NAMALWA (cell line): ENCODE measurements at regions not wholly inside any gene's neighbourhood (a gene's known extent, or its start where the extent isn't known, plus 50 kb on each side); places are given as distances from the start of the nearest gene placed in this dataset.
"Not testable (repeated sequence)": the region's sequence is repeated elsewhere in the genome, so short reads cannot be mapped to it uniquely, and the experiment has no call there.

Experiments
- DNase-seq: peaks from one replicate; pipeline ENCODE4 v3.0.0-alpha.2; 2015; ENCODE audit warnings: low spot score

DNA sequence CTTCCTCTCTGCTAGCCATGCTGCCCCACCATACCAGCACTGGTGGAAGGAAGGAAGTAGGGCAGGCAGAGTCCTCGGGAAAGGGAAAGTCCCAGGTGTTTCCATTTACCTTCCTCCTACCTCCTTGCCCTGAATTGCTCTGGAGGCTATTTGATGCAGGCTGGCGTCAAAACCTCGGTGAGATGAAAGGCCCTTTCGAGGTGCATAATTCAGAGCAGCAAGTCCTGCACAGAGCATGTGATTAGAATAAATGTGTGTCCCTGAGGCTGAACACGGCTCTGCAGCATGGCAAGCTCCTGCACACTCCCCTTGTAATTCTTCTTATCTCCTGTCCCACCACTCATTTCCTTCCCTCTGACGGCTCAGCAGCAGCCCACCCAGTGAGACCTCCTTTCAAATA lies 98.7 kb upstream of the LRFN2 start:
- DNase-seq: no peak

DNA sequence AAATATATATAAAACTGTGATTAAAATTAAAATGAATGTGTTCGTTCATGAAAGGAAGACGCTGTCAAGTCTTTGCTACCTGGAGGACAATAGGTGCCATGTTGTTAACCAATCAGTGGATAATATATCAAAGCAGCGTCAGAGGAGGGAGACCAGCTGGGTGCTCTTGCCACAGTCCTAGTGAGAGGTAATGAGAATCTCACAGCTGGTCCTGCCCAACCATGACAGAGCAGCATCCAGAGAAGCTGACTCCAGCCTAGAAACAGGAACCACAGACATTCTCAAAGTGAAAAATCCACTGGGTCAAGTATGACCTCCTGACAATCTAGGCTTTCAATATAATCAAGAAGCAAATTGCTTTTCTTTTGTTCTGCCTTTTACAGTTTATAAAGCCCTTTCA lies 94.5 kb upstream of the LRFN2 start:
- peak; percentile 28 for DNase-seq

DNA sequence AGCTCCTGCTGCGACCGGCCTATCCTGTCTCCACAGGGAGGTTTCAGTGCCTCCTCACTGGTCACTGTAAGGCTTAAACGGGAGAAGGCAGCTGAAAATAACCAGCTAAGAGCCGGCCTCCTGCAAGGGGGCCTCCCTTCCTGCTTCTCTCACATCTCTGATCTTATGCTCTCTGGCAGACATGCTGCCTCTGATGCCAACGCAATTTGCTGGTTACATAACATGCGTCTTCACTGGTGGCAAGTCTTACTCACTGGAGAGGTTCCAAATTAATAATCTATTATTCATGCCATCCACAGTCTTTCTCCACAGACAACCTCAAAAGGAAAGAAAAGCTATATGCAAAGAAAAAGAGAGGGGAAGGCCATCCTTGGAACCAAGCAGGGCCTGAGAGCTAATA lies 91.8 kb upstream of the LRFN2 start:
- DNase-seq: no peak

DNA sequence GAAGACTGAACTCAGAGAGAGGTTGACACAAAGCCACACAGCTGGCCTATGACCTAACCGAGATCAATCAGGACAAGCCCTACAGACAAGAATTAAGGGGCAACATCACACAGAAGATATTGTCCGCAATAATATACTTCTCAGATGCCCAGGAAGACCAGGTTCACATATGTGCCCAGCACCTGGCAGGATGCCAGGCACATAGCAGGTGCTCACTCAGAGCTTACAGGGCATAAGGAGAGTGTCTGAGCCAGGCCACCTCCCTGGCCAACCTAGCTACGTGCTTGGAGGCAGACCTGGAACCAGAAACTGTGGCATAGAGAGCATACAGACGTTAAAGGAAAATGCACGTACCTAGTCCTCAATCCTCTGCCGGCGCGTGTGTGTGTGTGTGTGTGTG lies 87.0 kb upstream of the LRFN2 start:
- DNase-seq: peak; percentile 23

DNA sequence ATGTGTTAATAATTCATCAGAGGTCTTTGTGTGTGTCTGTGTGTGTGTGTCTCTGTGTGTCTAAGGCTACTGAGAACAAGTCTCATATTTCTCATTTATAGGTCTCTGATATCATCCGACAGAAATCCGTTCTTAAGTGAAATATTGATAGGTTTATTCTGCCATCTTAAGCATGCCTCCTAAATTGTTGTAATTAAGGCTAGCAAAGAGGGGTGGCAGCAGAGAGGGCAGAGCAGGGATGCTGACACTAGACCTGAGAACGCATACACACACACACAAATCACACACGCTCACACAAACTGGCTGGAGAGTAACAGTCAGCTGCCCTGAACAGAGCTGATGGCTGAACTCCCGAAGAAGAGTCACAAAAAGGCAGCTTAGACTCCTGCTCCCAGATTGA lies 84.9 kb upstream of the LRFN2 start:
- peak; percentile 21 for DNase-seq

DNA sequence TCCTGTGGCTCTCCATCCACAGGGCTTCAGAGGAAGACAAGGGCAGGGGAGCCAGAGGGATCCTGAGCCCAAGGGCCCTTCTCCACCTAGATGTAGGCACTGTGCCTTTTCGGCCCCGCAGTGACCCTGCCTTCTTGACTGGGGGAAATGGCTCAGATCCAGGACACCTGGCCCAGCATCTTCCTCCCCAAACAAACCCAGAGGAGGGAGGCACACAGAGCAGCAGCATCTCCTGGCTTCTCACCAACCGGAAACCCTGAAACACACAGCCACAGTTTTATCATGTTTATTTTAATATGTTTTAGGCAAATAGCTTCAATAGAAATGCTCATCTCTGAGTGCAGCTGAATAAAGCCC lies 84.5 kb upstream of the LRFN2 start:
- no peak for DNase-seq

DNA sequence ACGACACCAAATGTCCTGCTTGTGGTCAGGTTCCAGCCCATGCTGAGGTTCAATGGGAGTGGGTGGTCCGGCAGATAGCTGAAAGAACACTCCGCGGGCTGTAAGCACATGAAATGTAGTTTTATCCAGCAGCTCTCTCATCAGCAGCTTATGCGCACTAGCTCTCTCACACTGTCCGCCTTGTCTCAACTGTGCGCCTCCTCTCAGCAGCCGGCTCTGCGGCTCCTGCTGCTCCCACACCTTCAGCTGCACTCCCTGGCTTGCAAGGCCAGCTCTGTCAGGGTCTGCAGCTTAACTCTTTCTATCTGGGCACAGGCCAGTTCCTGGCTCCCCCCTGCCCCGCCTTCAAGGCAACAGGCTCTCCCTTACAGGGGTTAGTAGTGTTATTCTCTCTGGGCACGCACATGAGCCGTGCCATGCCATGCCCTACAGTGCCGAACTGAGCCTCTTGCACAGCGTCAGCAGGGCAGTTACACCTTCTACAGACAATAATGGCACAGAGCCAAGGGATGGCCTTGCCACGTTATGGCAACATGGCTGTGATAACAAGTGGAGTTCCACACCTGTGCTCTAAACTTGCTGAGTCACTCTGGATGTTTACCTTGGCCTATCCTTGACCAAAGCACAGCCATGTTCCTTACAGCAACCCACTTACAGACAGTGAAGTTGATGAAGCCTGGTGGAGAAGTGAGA lies 84.0 kb upstream of the LRFN2 start:
- DNase-seq: no peak

DNA sequence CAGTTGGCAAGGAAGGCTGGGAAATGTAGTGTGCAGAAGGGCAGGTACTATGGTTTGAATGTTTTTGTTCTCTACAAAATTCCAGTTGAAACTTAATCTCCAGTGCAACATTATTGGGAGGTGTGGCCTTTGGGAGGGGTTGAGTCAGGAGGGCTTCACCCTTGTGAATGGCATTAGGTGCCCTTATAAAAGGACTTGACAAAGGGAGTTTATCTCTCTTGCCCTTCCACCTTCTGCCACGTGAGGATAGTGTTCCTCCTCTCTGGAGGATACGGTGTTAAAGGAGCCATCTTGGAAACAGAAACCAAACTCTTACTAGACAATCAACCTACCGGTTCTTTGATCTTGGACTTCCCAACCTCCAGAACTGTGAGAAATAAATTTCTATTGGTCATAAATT lies 82.2 kb upstream of the LRFN2 start:
- no peak for DNase-seq

DNA sequence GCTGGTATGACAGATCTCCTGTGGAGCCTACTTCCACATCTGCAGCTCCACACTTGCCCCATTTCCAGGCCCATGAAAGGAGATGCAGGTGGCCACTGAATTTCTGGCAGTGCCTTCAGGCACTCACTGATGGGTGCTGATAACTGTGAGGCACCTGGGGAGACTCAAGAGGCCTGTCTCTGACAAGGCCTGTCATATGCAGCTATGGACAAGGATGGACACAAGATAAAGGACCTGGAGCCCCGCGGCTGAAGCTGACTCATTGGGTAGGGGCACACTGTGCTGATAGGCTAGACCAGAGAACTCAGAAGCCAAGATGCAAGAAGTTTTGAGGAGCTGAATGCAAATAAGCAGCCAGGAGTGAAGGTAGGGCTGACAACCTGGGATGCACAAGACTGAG lies 81.0 kb upstream of the LRFN2 start:
- no peak for DNase-seq

DNA sequence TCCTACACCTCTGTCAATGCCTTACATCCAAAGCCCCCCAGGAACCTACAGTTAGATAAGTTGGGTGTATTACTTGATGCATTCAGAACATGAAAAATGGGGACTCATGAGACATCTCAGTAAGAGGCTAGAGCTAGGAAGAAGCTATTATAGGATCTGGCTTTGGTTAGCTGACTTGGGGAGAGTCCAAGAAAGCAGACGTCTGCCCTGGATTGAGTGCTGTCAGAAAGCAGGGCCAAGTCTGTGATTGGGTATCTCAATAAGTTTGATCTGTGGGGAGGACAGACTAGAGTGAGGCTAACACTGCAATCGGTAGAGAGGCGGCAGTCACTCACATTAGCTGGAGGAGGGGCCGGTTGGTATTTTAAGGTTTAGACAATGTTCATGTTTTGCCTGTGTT lies 79.4 kb upstream of the LRFN2 start:
- DNase-seq: no peak

DNA sequence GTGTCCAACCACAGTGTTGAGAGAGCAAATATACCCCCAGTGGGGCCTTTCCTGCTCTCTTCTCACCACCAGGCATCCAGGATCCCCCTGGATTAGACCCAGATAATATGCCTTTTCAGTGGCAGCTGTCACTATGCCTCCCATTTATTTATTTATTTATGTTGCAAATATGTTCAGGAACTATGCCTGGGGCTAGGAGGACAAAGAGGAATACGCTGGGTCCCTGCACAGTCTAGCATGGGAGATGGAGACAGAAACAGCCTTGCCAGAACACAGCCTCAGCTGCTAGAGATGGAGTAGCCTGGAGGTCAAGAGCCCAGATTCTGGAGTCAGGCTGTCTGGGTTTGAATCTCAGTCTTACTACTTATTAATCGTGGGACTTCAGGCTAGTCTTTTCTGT lies 74.6 kb upstream of the LRFN2 start:
- DNase-seq: no peak

DNA sequence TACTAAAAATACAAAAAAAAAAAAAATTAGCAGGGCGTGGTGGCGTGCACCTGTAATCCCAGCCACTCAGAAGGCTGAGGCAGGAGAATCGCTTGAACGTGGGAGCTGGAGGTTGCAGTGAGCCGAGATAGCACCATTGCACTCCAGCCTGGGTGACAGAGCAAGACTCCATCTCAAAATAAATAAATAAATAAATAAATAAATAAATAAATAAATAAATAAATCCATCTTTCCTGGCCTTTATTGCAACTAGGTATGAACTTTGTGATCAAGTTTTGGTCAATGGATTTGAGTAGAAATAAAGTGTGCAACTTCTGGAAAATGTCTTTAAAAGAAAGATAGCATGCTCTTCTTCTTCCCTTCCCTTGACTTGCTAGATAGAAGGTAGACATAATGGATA lies 69.6 kb upstream of the LRFN2 start:
- not testable (repeated sequence) for DNase-seq

DNA sequence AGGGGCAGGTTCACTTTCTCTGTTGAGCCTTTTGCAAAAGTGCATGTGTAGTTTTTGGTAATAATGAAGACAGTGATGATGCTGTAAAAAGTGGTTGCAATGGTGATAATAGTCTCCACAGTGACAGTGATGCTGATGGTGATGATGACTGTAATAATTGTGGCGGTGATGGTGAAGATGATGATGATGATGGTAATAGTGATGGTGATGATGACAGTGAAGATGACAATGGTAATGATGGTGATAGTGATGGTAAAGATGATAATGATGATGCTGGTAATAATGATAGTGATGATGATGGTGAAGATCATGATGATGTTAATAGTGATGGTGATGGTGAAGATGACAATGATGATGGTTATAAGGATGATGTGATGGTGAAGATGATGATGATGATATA lies 67.7 kb upstream of the LRFN2 start:
- no peak for DNase-seq

DNA sequence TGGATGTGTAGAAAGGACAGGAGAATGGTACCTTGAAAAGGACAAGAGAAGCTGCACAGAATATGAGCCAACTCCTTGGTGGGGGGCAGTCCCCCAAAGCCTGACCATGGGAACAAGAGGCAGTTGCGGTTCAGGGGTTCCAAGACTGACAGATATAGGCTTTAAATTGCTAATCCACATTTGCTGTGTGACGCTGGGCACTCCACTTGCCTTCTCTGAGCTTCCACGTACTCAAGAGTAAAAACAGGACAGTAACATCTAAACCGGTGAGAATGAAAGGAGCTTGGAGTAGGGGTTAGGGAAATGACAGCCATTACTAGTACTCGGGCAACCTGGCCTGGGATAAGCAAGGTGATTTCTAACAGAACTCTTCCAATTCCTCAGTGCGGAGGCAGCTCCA lies 57.9 kb upstream of the LRFN2 start:
- no peak for DNase-seq

DNA sequence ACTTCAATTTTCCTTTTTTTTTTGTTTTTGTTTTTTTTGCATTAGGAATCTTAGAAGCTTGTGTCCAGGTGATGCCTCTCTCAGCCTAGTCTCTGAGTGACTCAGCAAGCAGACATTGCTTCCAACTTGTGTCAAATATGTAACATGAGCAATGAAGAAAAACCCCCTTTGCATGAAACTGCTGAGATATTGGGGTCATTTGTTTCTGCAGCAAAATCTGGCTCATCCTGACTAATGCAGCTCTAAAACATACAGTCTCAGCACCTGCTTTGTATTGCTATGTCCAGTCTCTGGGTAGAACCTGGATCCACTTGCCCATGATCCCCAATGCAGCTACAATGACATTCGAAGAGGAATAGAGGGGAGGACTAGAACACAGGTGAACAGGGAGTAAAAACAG lies 55.7 kb upstream of the LRFN2 start:
- no peak for DNase-seq

DNA sequence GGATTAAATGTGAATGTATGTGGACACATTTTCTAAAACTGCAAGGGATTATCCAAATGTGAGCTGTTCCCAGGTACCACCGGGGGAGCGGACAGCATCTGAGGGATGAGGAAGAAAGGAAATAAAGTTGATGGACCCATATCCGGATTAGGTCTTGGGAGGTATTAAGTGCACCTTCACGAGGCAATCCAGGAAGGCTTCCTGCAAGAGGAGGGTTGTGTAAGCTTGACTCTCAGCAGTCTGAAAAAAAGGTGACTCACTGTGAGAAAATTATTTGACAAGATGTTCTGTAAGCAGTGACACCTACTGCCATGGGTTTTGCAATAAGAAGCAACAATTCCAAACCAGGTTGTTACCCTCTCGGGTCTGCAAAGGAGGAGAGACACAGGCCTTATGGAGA lies 55.0 kb upstream of the LRFN2 start:
- no peak for DNase-seq

DNA sequence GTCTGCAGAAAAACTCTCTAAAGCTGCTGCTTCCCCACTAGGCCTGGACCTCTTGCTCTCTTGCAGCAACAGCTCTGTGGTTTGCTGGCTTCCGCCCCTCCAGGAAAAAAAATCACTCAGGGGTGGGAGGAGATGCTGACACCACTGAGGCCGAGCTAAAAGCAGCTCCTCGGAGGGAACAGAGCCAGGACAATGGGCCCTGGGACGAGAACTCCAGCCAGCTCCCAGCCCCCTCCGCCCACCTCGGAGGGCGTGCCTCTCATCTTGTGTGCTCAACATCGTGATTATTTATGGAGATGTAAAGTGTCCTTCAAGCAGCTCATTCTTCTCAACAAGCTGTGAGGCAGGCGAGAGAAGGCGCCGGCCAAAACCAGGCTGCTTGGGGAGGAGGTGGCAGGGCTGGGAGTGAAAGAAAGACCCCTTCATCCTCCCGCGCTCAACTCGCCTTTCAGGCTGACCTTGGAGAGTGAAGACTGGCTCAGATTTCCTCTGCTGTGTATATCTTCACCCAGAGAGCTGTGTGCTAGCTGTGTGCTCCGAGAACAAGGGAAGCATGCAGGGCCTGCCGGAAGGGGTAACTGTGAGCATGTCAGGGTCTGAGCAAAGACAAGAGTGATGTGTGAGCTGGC lies 53.5 kb upstream of the LRFN2 start:
- no peak for DNase-seq
